Liver (tissue), 3 donors: ENCODE measurements at regions not wholly inside any gene's neighbourhood (a gene's known extent, or its start where the extent isn't known, plus 50 kb on each side); places are given as distances from the start of the nearest gene placed in this dataset.
A peak's percentile ranks its signal among the peaks of the same experiment; 100 is the strongest.

Experiments
- CTCF ChIP-seq: fragments of 150-350 bp; IDR thresholded peaks from 2 replicates; pipeline ENCODE4 v1.5.1; 2017; ENCODE audit warnings: improper control_type of control experiment, low read depth, low read length; ENCODE audit not compliant: missing input control
- EGR1 ChIP-seq, 2 donors: IDR thresholded peaks; 2 replicates each; pipeline ENCODE4 v1.6.1; 2016 to 2018; ENCODE audit warnings: antibody characterized with exemption in 2 of 2, low read depth in 2 of 2
- FOXA1 ChIP-seq: IDR thresholded peaks from 2 replicates; pipeline ENCODE4 v1.6.1; 2016; ENCODE audit warnings: antibody characterized with exemption
- GABPA ChIP-seq, 2 donors: IDR thresholded peaks in 1 of 2; conservative IDR thresholded peaks in 1 of 2; 2 replicates each; pipeline ENCODE4 v1.6.1; 2016; ENCODE audit warnings: antibody characterized with exemption in 2 of 2, mild to moderate bottlenecking in 1 of 2, moderate library complexity in 1 of 2
- HNF4G ChIP-seq: IDR thresholded peaks from 2 replicates; pipeline ENCODE4 v1.6.1; 2016; ENCODE audit warnings: antibody characterized with exemption
- MAX ChIP-seq: IDR thresholded peaks from 2 replicates; pipeline ENCODE4 v1.6.1; 2016; ENCODE audit warnings: antibody characterized with exemption
- REST ChIP-seq: IDR thresholded peaks from 2 replicates; pipeline ENCODE4 v1.6.1; 2016; ENCODE audit warnings: antibody characterized with exemption, mild to moderate bottlenecking
- SP1 ChIP-seq: IDR thresholded peaks from 2 replicates; pipeline ENCODE4 v1.6.1; 2018; ENCODE audit warnings: antibody characterized with exemption, mild to moderate bottlenecking
- TAF1 ChIP-seq: conservative IDR thresholded peaks from 2 replicates; pipeline ENCODE4 v1.6.1; 2016; ENCODE audit warnings: antibody characterized with exemption, mild to moderate bottlenecking
- YY1 ChIP-seq: IDR thresholded peaks from 2 replicates; pipeline ENCODE4 v1.6.1; 2016; ENCODE audit warnings: antibody characterized with exemption, mild to moderate bottlenecking
- ZBTB33 ChIP-seq: IDR thresholded peaks from 2 replicates; pipeline ENCODE4 v1.6.1; 2016; ENCODE audit warnings: antibody characterized with exemption
- donor health status: healthy.
- donor health status: healthy.

- TF ChIP-seq CTCF (peak; percentile 5), GABPA (IDR thresholded peaks at IDR 0.05 in 1 of 2, conservative IDR thresholded peaks at IDR 0.05 in 1 of 2) (no peak), YY1 (peak; percentile 71), REST (no peak), SP1 (peak; percentile 21), MAX (no peak), HNF4G (no peak), ZBTB33 (no peak), TAF1 (no peak), EGR1 (IDR thresholded peaks at IDR 0.05; ENCODE audit: low read depth in 2 of 2) (no peak), FOXA1 (no peak)
Observed at GRCh38 chr1:233722212-233722979, 108.5 kb downstream of the KCNK1 start.
